Hematopoietic multipotent progenitor cell treated with erythropoietin and hydrocortisone succinate and interleukin-3 and kit ligand, for 6 days (in vitro differentiated cells): ENCODE measurements at regions not wholly inside any gene's neighbourhood (a gene's known extent, or its start where the extent isn't known, plus 50 kb on each side); places are given as distances from the start of the nearest gene placed in this dataset.

Experiments
- DNase-seq: peaks from one replicate; pipeline ENCODE4 v3.0.0-alpha.2; 2015

DNA sequence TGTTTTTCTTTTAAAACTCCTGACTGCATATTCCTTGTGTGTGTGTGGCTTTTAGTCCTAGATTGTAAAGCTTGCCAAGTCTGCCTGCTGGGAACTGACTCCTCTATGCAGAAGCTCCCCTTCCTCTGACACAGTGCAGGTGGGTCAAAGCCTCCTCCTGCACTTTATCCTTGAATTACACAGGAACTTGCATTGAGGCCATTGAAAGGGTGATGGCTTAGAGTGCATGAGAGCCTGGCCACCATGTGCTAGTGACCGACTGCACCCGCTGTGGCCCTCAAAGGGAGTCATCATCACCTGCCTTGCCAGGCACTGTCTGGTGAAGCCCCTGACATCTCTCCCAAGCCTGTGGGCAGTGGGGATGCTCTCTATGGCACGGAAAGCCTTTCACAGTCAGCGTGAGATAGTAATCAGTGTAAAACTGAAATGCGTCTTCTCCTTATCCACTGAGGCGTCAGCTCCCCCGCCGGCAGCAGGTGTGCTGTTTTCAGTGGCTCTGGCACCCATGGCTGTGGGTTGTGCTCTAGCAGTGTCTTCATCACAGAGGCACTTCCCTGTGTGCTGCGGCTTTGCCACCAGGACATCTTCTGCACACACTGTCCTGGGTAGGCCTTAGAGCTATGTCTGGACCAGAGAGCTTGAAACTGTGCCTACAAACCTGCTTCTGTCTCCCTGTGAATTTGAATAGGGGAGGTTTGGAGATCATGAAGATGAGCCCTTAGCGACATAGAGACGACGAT lies 87.9 kb downstream of the THBS2 start:
- DNase-seq, result no peak

- DNase-seq, result no peak
Measured at GRCh38 chr6:169164986-169165385, 88.7 kb downstream of the THBS2 start.

- no peak for DNase-seq
Measured at GRCh38 chr6:169164451-169164850, 89.2 kb downstream of the THBS2 start.

DNA sequence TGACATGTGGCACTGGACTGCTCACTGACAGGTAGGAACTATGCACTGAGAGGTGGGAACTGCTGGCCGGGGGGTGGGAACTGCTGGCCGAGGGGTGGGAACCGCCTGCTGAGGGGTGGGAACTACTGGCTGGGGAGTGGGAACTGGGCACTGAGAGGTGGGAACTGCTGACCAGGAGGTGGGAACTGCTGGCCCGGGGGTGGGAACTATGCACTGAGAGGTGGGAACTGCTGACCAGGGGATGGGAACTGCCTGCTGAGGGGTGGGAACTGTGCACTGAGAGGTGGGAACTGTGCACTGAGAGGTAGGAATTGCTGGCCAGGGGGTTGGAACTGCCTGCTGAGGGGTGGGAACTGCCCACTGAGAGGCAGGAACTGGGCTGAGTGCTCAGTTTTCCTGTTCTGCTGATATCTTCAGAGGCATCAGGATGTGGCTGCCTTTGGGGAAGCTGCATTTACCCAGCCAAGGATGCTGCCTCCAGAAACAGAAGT lies 90.2 kb downstream of the THBS2 start:
- DNase-seq, result peak; percentile 8

GRCh38 chr6:169162752-169163407 lies 90.8 kb downstream of the THBS2 start:
- no peak for DNase-seq

DNA sequence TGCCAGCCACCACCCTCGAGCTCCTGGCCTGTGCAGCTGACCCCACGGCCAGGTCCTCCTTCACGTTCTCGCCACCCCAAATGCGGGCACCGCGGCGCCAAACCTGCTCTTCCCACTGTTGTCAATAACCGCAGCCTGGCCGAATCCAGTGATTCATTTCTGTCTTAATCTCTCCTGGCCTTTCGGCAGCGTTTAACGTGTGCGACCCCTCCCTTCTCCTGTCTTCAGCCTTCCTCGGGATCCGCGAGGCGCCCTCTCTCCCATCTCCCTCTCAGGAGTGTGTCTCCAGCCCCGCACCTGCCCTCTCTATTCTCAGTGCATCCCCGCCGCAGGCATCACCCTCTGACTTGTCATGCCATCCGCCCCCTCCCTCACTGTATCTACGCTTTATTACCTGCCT lies 91.4 kb downstream of the THBS2 start:
- DNase-seq, result no peak

DNA sequence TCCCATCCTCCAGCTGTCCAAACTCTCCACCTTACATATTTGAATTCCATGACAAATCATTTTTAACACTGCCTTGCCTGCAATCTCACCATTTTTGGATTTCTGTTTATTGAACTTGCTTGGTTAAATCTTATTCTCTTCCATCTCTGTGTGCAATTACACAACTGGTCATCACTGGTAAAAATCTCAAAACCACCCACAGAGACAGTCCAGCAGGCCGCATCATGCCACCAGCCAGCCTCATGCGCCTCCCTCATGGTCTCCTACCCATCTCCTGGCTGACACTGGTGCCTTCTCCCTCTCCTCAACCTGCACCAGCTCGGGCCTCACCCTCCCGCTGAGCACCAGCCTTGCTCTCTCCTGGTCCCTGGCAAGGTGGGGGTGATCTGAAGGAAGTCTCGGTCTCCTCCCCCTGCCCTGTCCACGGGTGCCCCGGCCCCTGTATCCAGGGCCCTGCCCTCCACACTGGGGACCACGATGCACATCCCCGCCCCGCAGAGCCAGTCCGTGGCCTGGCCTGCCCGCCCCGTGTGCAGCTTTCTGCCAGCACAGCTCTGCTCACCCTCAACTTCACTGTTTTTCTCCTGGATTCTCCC lies 92.0 kb downstream of the THBS2 start:
- DNase-seq, result no peak

- no peak for DNase-seq
Measured at GRCh38 chr6:169160855-169161560, 92.6 kb downstream of the THBS2 start.

GRCh38 chr6:169160091-169160854 lies 93.4 kb downstream of the THBS2 start:
- no peak for DNase-seq

DNA sequence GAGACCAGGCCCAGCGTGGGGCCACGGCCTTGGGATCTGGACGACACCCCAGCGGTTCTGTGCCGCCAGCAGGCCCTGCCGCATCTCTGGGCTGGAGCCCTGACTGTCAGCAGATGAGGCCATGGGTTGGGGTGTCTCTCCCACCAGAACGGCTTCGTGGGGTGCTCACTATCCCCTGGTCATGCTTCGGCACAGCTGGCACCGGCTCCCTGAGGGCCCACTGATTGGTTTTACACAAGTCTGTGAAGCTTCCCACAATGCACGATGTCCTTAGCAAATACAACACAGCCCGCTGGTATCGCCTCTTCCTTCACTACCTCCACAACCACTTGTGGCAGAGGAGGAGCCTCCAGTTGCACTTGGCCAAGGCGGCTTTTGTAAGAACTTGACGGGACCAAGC lies 94.3 kb downstream of the THBS2 start:
- DNase-seq, result no peak

DNA sequence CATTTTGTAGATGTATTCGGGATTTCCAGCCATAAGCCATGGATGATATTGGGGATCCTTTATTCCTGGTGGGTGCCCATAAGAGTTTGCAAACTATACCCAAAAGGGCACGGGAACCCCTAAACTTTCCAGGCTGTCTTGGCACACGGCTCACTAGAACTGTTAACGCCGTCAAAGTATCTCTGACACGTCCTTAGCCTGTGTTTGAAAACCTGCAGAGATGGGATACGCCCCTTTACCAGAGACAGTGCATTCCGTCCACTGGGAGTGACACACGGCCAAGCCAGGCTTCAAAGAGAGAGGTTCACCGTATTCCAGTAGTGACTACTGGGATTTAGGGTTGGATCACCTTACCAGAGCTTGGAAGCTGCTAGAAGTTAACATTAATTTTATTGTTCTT lies 95.0 kb downstream of the THBS2 start:
- no peak for DNase-seq

DNA sequence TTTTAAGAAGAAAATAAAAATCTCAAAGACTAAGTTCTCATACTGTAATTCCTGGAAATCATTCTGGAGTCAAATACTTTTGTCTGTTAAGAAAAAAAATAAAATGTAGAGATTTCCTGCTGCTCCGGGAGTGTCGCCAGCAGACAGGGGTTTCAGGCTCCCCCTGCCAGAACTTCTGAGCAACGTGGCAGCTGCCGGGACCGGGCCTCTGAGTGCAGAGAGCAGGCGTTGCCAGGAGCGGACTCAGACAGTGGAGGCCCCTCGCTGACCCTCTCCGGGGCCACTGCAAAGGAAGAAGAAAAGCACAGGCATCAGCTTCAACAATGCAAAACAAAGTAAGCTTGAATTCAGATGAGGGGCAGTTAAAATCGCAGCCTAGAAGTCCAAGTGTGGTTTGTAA lies 95.5 kb downstream of the THBS2 start:
- no peak for DNase-seq

DNA sequence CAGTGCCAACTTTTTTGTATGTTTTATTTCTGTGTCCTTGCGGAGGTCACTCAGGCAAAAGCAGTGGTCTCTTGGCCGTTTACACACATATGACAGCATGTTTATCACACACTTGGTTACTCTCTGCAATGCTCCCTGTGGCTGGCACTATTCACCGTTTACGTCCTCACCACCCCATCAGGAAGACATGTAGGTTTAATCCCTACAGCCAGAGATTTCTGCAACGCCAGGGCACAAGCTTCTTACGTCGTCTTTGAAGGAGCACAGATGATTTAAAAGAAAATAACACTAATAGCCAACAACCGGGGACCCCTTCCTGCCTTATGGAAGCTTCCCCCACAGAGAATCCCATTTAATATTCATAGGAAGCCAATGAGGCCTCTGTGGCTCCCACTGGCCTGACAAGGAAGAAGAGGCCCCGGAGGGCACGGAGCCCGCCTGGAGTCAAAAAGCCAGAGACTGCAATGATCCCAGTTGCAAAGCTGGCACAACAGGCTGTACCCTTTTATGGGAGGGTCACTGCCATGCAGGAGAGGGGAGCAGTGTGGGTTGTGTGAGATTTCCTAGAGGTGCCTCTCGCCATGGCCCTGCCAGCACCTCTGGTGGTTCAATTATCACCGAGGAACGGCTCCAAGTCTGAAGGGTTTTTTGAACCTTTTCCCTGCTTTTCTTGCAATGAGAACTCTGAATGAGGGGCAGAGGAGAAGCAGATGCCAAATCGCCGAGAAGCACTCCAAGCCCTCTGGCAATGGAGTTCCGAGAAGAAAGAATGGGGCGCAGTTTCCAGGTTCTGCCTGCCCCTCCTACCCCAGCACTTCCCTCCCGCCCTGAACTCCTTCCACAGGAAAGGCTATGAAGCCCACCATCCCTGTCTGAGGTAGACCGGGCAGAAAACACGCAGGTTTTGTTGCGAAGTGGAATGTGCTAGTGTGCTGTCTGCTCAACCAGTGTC lies 96.2 kb downstream of the THBS2 start:
- no peak for DNase-seq

DNA sequence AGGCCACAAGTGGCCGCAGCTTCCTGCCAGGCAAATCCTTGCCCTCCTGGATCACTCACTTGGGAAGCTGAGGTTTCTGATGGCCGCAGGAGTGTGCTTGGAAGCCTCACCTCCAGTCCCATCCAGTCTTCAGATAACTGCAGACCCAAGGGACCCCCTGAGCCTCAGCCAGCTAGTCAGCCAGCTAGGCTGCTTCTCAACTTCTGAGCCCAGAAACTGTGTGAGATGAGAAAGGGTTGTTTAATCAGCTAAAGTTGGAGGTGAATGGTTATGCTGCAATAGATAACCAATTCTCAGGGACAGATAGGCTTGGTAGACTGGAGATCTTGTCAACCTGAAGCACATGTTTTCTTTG lies 96.9 kb downstream of the THBS2 start:
- no peak for DNase-seq

DNA sequence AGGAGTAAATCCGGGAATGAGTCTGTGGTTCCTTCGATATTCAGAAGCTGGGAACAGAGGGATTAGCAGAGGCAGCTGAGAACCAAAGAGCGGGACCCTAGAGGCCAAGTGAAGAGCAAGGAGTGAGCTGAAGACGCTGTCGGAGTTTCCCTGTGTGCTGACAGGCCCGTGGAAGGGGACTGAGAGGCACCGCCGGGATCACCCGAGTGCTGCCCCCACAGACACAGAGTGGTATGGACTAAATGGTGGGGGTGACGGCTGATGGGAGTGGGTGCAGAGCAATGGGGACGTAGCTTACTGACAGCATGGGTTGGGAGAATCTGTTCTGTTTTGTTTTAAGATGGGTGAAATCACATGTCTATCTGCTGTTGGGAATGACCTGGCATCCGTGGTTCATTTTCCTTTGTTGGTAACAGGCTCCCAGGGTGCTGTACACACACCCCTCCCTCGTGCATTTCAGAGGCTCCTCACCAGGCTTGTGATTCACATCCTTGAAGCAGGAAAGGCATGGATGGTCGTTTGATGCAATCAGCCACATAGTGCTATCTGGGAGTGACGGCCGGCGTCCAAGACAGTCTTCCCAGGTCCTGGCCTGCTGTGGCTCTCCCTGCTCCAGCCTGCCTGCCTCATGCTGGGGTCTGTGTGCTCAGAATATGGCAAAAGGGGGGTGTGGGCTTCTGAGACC lies 97.4 kb downstream of the THBS2 start:
- DNase-seq, result no peak

GRCh38 chr6:169155481-169155880 lies 98.2 kb downstream of the THBS2 start:
- no peak for DNase-seq

GRCh38 chr6:169153401-169153800 lies 100.2 kb downstream of the THBS2 start:
- no peak for DNase-seq

GRCh38 chr6:169146521-169146920 lies 107.1 kb downstream of the THBS2 start:
- no peak for DNase-seq

DNA sequence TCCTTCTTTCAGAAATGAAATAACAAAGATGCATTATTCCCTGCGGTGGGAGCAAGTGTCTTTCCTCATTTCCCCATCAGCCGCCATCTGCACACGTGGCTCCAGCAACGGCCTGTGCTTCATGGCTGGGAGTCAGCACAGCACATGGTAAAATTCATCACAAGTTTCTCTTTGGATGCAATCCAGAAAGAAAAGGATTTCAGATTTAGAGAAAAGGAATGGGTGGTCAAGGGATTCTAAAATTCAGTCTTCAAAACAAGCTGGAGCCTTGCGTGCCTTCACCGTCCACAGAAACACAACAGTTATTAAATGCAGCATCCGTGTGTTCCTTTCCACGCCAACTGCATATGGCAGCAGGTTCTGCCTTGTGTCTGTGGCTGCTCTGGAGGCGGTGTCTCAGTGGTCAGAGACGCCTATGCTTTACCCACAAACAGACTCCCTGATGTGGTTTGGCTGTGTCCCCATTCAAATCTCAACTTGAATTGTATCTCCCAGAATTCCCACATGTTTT lies 107.6 kb downstream of the THBS2 start:
- no peak for DNase-seq

DNA sequence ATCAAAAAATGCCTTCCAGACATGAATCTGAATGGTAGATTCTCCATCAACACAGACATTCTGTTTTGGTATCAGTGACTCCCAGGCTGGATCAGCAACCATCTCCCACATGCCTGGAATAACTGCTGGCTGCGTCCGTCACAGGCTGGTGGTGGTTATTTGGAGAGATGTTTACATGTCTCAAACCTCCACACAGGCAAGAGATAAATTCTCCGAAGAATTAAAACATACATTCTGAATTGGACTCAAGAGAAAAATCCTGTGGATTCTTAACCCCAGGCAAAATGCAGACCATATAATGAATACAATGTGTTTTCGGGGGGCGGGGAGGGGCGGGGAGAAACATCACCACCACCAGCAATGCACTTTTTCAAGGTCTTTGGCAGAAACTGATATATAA lies 108.2 kb downstream of the THBS2 start:
- DNase-seq, result no peak

DNA sequence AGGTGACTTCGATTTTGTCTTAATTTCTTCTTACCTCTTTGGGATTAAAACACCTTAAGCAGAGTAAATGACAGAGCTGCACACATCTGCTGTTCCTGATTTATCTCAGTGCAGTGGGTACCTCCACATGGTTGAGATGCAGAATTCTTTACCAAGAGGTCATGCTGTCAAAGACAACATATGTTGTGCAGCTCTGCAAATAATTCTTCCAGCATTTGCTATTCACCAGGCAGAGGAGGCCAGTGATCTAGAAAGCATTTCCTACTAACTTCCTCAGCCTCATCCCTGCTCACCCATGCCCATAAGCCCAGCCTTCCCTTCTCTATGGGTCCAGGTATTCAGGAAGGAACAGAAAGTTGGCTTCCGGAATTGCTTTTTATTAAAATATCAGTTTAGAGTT lies 109.3 kb downstream of the THBS2 start:
- DNase-seq, result no peak
